ENCODE measurements at regions not wholly inside any gene's neighbourhood (a gene's known extent, or its start where the extent isn't known, plus 50 kb on each side); places are given as distances from the start of the nearest gene placed in this dataset.

DNA sequence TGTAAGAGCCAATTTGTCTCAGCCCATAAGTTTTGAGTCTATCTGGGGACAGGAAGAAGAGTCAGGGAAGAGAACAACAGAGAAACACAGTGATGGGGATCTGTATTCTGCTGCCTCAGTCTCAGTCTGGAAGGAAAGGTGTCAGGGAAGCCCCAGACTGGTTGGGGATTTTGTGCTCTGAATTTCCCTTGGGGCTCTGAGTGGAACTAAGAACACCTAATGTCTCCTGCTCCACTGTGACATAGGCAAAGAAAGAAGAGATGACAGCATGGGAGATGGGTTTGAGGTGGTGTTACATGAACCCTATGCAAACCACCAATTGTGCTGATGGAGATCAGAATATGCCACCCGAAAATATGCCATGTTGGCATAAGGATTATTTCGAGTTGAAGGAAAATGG is 139.5 kb upstream of the MYLIP start:
- Histone ChIP-seq H3K9me2 (ENCODE audit: insufficient read depth) (no peaks in the 10 kb centered on the region), H4K20me1 (ENCODE audit: insufficient read depth) (no peaks in the 10 kb centered on the region), H3K9me3 (ENCODE audit: control insufficient read depth in 1 of 2, insufficient read depth in 1 of 2, low read depth in 1 of 2, low read length in 2 of 2) (no peaks in the 10 kb centered on the region), H3K4me2 (ENCODE audit: low read length) (no peak overlapping the region), H3K27ac (ENCODE audit: low read depth, low read length) (no peak overlapping the region), H3K4me1 (ENCODE audit: control insufficient read depth in 1 of 2, insufficient read depth in 2 of 2, low read length in 2 of 2) (no peaks in the 10 kb centered on the region), H3K79me2 (ENCODE audit: insufficient read depth, low read length) (no peaks in the 10 kb centered on the region), H3K27me3 (ENCODE audit: insufficient read depth, low read length) (no peaks in the 10 kb centered on the region; the same call in 1 of the 2 replicates), H3K9ac (ENCODE audit: low read length) (no peak overlapping the region), H3K4me3 (replicated peaks in 1 of 2; ENCODE audit: low read depth in 1 of 2, low read length in 2 of 2) (no peak overlapping the region), H3K36me3 (ENCODE audit: control insufficient read depth in 1 of 2, insufficient read depth in 2 of 2, low read length in 2 of 2) (no peaks in the 10 kb centered on the region), H2AFZ (ENCODE audit: low read depth, low read length, poor library complexity, severe bottlenecking) (no peak overlapping the region)
- DNase-seq (ENCODE audit: low read depth, low spot score) (no peak), ATAC-seq (no peak)
- ChIA-PET POLR2A (no interaction called here), RAD21 (ENCODE audit: low non-redundant PET in 1 of 2, low total read pairs in 2 of 2, uncharacterized antibody in 2 of 2, unreplicated experiment in 2 of 2) (no interaction called here), CTCF (no interaction called here)
- no peak for TF ChIP-seq EGR1 (IDR thresholded peaks at IDR 0.05; ENCODE audit: low read depth)
- TF ChIP-seq, protein P1, sequence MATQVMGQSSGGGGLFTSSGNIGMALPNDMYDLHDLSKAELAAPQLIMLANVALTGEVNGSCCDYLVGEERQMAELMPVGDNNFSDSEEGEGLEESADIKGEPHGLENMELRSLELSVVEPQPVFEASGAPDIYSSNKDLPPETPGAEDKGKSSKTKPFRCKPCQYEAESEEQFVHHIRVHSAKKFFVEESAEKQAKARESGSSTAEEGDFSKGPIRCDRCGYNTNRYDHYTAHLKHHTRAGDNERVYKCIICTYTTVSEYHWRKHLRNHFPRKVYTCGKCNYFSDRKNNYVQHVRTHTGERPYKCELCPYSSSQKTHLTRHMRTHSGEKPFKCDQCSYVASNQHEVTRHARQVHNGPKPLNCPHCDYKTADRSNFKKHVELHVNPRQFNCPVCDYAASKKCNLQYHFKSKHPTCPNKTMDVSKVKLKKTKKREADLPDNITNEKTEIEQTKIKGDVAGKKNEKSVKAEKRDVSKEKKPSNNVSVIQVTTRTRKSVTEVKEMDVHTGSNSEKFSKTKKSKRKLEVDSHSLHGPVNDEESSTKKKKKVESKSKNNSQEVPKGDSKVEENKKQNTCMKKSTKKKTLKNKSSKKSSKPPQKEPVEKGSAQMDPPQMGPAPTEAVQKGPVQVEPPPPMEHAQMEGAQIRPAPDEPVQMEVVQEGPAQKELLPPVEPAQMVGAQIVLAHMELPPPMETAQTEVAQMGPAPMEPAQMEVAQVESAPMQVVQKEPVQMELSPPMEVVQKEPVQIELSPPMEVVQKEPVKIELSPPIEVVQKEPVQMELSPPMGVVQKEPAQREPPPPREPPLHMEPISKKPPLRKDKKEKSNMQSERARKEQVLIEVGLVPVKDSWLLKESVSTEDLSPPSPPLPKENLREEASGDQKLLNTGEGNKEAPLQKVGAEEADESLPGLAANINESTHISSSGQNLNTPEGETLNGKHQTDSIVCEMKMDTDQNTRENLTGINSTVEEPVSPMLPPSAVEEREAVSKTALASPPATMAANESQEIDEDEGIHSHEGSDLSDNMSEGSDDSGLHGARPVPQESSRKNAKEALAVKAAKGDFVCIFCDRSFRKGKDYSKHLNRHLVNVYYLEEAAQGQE (IDR thresholded peaks at IDR 0.05; ENCODE audit: low read depth): no peak
- TF ChIP-seq, protein P2, sequence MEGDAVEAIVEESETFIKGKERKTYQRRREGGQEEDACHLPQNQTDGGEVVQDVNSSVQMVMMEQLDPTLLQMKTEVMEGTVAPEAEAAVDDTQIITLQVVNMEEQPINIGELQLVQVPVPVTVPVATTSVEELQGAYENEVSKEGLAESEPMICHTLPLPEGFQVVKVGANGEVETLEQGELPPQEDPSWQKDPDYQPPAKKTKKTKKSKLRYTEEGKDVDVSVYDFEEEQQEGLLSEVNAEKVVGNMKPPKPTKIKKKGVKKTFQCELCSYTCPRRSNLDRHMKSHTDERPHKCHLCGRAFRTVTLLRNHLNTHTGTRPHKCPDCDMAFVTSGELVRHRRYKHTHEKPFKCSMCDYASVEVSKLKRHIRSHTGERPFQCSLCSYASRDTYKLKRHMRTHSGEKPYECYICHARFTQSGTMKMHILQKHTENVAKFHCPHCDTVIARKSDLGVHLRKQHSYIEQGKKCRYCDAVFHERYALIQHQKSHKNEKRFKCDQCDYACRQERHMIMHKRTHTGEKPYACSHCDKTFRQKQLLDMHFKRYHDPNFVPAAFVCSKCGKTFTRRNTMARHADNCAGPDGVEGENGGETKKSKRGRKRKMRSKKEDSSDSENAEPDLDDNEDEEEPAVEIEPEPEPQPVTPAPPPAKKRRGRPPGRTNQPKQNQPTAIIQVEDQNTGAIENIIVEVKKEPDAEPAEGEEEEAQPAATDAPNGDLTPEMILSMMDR (IDR thresholded peaks at IDR 0.05 in 2 of 3, conservative IDR thresholded peaks at IDR 0.05 in 1 of 3; ENCODE audit: borderline replicate concordance in 1 of 3, insufficient read depth in 1 of 3, low read depth in 2 of 3, low read length in 2 of 3): no peak
- TF ChIP-seq CBX3 (IDR thresholded peaks at IDR 0.05; ENCODE audit: low read depth): no peak
- TF ChIP-seq, protein P3, sequence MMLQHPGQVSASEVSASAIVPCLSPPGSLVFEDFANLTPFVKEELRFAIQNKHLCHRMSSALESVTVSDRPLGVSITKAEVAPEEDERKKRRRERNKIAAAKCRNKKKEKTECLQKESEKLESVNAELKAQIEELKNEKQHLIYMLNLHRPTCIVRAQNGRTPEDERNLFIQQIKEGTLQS (IDR thresholded peaks at IDR 0.05): no peak
- TF ChIP-seq, protein P4, sequence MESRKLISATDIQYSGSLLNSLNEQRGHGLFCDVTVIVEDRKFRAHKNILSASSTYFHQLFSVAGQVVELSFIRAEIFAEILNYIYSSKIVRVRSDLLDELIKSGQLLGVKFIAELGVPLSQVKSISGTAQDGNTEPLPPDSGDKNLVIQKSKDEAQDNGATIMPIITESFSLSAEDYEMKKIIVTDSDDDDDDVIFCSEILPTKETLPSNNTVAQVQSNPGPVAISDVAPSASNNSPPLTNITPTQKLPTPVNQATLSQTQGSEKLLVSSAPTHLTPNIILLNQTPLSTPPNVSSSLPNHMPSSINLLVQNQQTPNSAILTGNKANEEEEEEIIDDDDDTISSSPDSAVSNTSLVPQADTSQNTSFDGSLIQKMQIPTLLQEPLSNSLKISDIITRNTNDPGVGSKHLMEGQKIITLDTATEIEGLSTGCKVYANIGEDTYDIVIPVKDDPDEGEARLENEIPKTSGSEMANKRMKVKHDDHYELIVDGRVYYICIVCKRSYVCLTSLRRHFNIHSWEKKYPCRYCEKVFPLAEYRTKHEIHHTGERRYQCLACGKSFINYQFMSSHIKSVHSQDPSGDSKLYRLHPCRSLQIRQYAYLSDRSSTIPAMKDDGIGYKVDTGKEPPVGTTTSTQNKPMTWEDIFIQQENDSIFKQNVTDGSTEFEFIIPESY (IDR thresholded peaks at IDR 0.05; ENCODE audit: extremely low read depth, insufficient replicate concordance, low read length): no peak
- no peak for TF ChIP-seq TCF7L2 (IDR thresholded peaks at IDR 0.05; ENCODE audit: borderline replicate concordance, extremely low read depth, insufficient read depth, insufficient read length)
- TF ChIP-seq CEBPB (IDR thresholded peaks at IDR 0.05; ENCODE audit: low read depth): no peak
- no peak for TF ChIP-seq SRF (IDR thresholded peaks at IDR 0.05; ENCODE audit: low read depth)
- no peak for TF ChIP-seq ELF1 (IDR thresholded peaks at IDR 0.05; ENCODE audit: borderline replicate concordance, low read depth)
- TF ChIP-seq ZNF274 (IDR thresholded peaks at IDR 0.05; ENCODE audit: low read depth, low read length): no peak
- no peak for TF ChIP-seq ZFX (IDR thresholded peaks at IDR 0.05)
- TF ChIP-seq EZH2 (IDR thresholded peaks at IDR 0.05): no peak
- TF ChIP-seq POLR2AphosphoS5 (IDR thresholded peaks at IDR 0.05; ENCODE audit: low read depth, low read length): no peak
- TF ChIP-seq RAD21 (IDR thresholded peaks at IDR 0.05; ENCODE audit: low read depth): no peak
- no peak for TF ChIP-seq SIN3A (IDR thresholded peaks at IDR 0.05; ENCODE audit: low read depth)
- no peak for TF ChIP-seq POLR2A (IDR thresholded peaks at IDR 0.05; ENCODE audit: borderline replicate concordance, extremely low read depth, insufficient read depth, insufficient read length)
- no peak for TF ChIP-seq SP1 (IDR thresholded peaks at IDR 0.05; ENCODE audit: low read depth)
- no peak for TF ChIP-seq YY1 (IDR thresholded peaks at IDR 0.05; ENCODE audit: extremely low read depth, insufficient replicate concordance, low read depth, low read length)
- intact Hi-C loops (cut with micrococcal nuclease): no loop called here
- no TSS peak for BruUV-seq (replicated peaks)
